Caco-2 (cell line): ENCODE measurements at regions not wholly inside any gene's neighbourhood (a gene's known extent, or its start where the extent isn't known, plus 50 kb on each side); places are given as distances from the start of the nearest gene placed in this dataset.

ENCODE experiments used
- BruUV-seq: library from RNA; stranded (reverse); fragments of 400-500 nt; replicated peaks from 2 replicates; lab custom pipeline; 2021; lab: Mats Ljungman, UMichigan
- CTCF ChIA-PET: fragments of 300-600 bp; sonication (Branson Sonifier 250); formaldehyde crosslinking; loops from one replicate; lab custom pipeline; 2022; ENCODE audit warnings: antibody characterized with exemption; lab: Charles Lee
- POLR2A ChIA-PET: fragments of 300-600 bp; sonication (Branson Sonifier 250); formaldehyde crosslinking; loops from one replicate; lab custom pipeline; 2022; ENCODE audit warnings: antibody characterized with exemption; lab: Charles Lee
- DNase-seq, 2 experiments: peaks; one replicate each; pipeline versions ENCODE4 v3.0.0 to v3.0.0-alpha.2; 2020 to 2022
- H3K27me3 ChIP-seq: replicated peaks from 2 replicates; pipeline ENCODE4 v1.6.0; 2011; ENCODE audit warnings: low read length; ENCODE audit not compliant: control insufficient read depth, insufficient read depth
- H3K36me3 ChIP-seq: 2 replicates; pipeline ENCODE4 v1.5.1; 2011; ENCODE audit warnings: low read length; ENCODE audit not compliant: control insufficient read depth, insufficient read depth
- H3K4me1 ChIP-seq: fragments of 250-450 bp; sonication (Bioruptor Pico); 2 replicates; pipeline ENCODE4 v1.5.1; 2020; ENCODE audit warnings: mild to moderate bottlenecking
- H3K4me3 ChIP-seq: 2 replicates; pipeline ENCODE4 v1.5.1; 2011; ENCODE audit warnings: low read depth, mild to moderate bottlenecking, control low read depth, low read length
- H3K9me3 ChIP-seq: fragments of 250-450 bp; sonication (Bioruptor Pico); 2 replicates; pipeline ENCODE4 v1.5.1; 2020; ENCODE audit warnings: mild to moderate bottlenecking, moderate library complexity
- H3K27ac Mint-ChIP-seq: one replicate; pipeline ENCODE4 v1.8.0; 2022; ENCODE audit warnings: mixed read lengths; ENCODE audit not compliant: unreplicated experiment
- H3K27me3 Mint-ChIP-seq: one replicate; pipeline ENCODE4 v1.8.0; 2022; ENCODE audit warnings: mixed read lengths; ENCODE audit not compliant: insufficient read depth, unreplicated experiment
- H3K36me3 Mint-ChIP-seq: one replicate; pipeline ENCODE4 v1.8.0; 2022; ENCODE audit warnings: mild to moderate bottlenecking, mixed read lengths; ENCODE audit not compliant: insufficient read depth, unreplicated experiment
- H3K4me1 Mint-ChIP-seq: one replicate; pipeline ENCODE4 v1.8.0; 2022; ENCODE audit warnings: low read depth, mixed read lengths; ENCODE audit not compliant: unreplicated experiment
- H3K4me3 Mint-ChIP-seq: one replicate; pipeline ENCODE4 v1.8.0; 2022; ENCODE audit warnings: mild to moderate bottlenecking, moderate library complexity, mixed read lengths; ENCODE audit not compliant: unreplicated experiment
- H3K9me3 Mint-ChIP-seq: one replicate; pipeline ENCODE4 v1.8.0; 2022; ENCODE audit warnings: mixed read lengths; ENCODE audit not compliant: unreplicated experiment
- CTCF ChIP-seq, 2 experiments: fragments of 200-600 bp in 1 of 2; IDR thresholded peaks; 1 replicate in 1 of 2; 2 replicates in 1 of 2; pipeline versions ENCODE4 v1.5.1 to v1.8.0; 2011 to 2022; ENCODE audit warnings: antibody characterized with exemption in 1 of 2, control low read depth in 1 of 2, inconsistent platforms in 1 of 2, low read depth in 1 of 2, low read length in 1 of 2, mild to moderate bottlenecking in 1 of 2, moderate library complexity in 1 of 2; ENCODE audit not compliant: insufficient read depth in 1 of 2, severe bottlenecking in 1 of 2, unreplicated experiment in 1 of 2
- intact Hi-C: fragments of 100-400 bp; cut with micrococcal nuclease; formaldehyde crosslinking; loops from one replicate; pipeline ENCODE4 v1.10.0; 2022; ENCODE audit not compliant: unreplicated experiment

- H3K4me3 Mint-ChIP-seq = no peak overlapping the region
- no peaks in the 10 kb centered on the region for H3K4me1 Mint-ChIP-seq
- ChIA-PET CTCF (interaction anchor here (1.1 kb wide), 1 partner anchor 184 kb away, joined by 6 read pairs; no protein-coding TSS in a partner anchor), POLR2A (no interaction called here)
- no TSS peak for BruUV-seq
- no peaks in the 10 kb centered on the region for H3K9me3 ChIP-seq
- no peaks in the 10 kb centered on the region for H3K36me3 ChIP-seq
- no peaks in the 10 kb centered on the region for H3K27me3 Mint-ChIP-seq
- peaks cover 10% of the 10 kb centered on the region for H3K9me3 Mint-ChIP-seq
- no peaks in the 10 kb centered on the region for H3K4me1 ChIP-seq
- no peaks in the 10 kb centered on the region for H3K27me3 ChIP-seq
- H3K4me3 ChIP-seq = no peak overlapping the region
- H3K27ac Mint-ChIP-seq = no peak overlapping the region
- DNase-seq = no peak
- TF ChIP-seq CTCF (IDR thresholded peaks at IDR 0.05; ENCODE audit: insufficient read depth in 1 of 2, low read depth in 1 of 2, low read length in 1 of 2, severe bottlenecking in 1 of 2, unreplicated experiment in 1 of 2) = no peak
- H3K36me3 Mint-ChIP-seq = no peaks in the 10 kb centered on the region
- intact Hi-C loops = no loop called here
Observed at GRCh38 chr10:62633976-62634375, 170.5 kb upstream of the ADO start.

GRCh38 chr10:62634576-62634975 lies 169.9 kb upstream of the ADO start:
- Mint-ChIP-seq H3K4me1 (no peaks in the 10 kb centered on the region), H3K4me3 (no peak overlapping the region), H3K27me3 (no peaks in the 10 kb centered on the region), H3K36me3 (no peaks in the 10 kb centered on the region), H3K27ac (no peak overlapping the region), H3K9me3 (peaks cover 10% of the 10 kb centered on the region)
- H3K36me3 ChIP-seq = no peaks in the 10 kb centered on the region
- no peaks in the 10 kb centered on the region for H3K4me1 ChIP-seq
- POLR2A ChIA-PET = no interaction called here
- BruUV-seq = no TSS peak
- H3K9me3 ChIP-seq = no peaks in the 10 kb centered on the region
- intact Hi-C loops = no loop called here
- TF ChIP-seq CTCF (IDR thresholded peaks at IDR 0.05; ENCODE audit: insufficient read depth in 1 of 2, low read depth in 1 of 2, low read length in 1 of 2, severe bottlenecking in 1 of 2, unreplicated experiment in 1 of 2) = no peak
- DNase-seq = no peak
- no peak overlapping the region for H3K4me3 ChIP-seq
- CTCF ChIA-PET = interaction anchor here (1.1 kb wide), 1 partner anchor 183 kb away, joined by 6 read pairs; no protein-coding TSS in a partner anchor
- H3K27me3 ChIP-seq = no peaks in the 10 kb centered on the region; the same call in 1 of the 2 replicates

- no peak for TF ChIP-seq CTCF (IDR thresholded peaks at IDR 0.05; ENCODE audit: insufficient read depth in 1 of 2, low read depth in 1 of 2, low read length in 1 of 2, severe bottlenecking in 1 of 2, unreplicated experiment in 1 of 2)
Observed at GRCh38 chr10:62635127-62635526, 169.4 kb upstream of the ADO start.

More at GRCh38 chr10:62635127-62635526, 169.4 kb upstream of the ADO start:
- H3K4me1 Mint-ChIP-seq = no peaks in the 10 kb centered on the region
- Histone ChIP-seq H3K9me3 (no peaks in the 10 kb centered on the region), H3K4me3 (no peak overlapping the region), H3K36me3 (no peaks in the 10 kb centered on the region), H3K4me1 (no peaks in the 10 kb centered on the region), H3K27me3 (no peaks in the 10 kb centered on the region; the same call in 1 of the 2 replicates)
- peaks cover 10% of the 10 kb centered on the region for H3K9me3 Mint-ChIP-seq
- DNase-seq = no peak
- no TSS peak for BruUV-seq
- ChIA-PET POLR2A (no interaction called here), CTCF (interaction anchor here (1.1 kb wide), 1 partner anchor 183 kb away, joined by 6 read pairs; no protein-coding TSS in a partner anchor)
- intact Hi-C loops = no loop called here
- no peaks in the 10 kb centered on the region for H3K36me3 Mint-ChIP-seq
- H3K27me3 Mint-ChIP-seq = no peaks in the 10 kb centered on the region
- H3K27ac Mint-ChIP-seq = no peak overlapping the region
- H3K4me3 Mint-ChIP-seq = no peak overlapping the region
